HCT116 (cell line): ENCODE measurements at regions not wholly inside any gene's neighbourhood (a gene's known extent, or its start where the extent isn't known, plus 50 kb on each side); places are given as distances from the start of the nearest gene placed in this dataset.

ENCODE experiments used
- ATAC-seq: fragments of 200-7000 bp; cut with Tn5 transposase; 2 replicates; pipeline ENCODE4 v1.9.1; 2020; ENCODE audit warnings: mild to moderate bottlenecking, moderate library complexity
- BruUV-seq: library from RNA; stranded (reverse); fragments of 400-500 nt; replicated peaks from 2 replicates; lab custom pipeline; 2021; lab: Mats Ljungman, UMichigan
- CTCF ChIA-PET: fragments of 300-600 bp; sonication (Branson Sonifier 250); formaldehyde crosslinking; loops from one replicate; lab custom pipeline; 2021; ENCODE audit warnings: antibody characterized with exemption; lab: Charles Lee
- POLR2A ChIA-PET: fragments of 300-600, 350-600 bp; sonication (Branson Sonifier 250); formaldehyde crosslinking; loops from one replicate; lab custom pipeline; 2021; ENCODE audit warnings: antibody characterized with exemption; lab: Charles Lee
- RAD21 ChIA-PET, 2 experiments: fragments of 300-600 bp; sonication (Branson Sonifier 250); formaldehyde crosslinking; loops; one replicate each; lab custom pipeline; 2023; ENCODE audit warnings: low total read pairs in 2 of 2; ENCODE audit not compliant: uncharacterized antibody in 2 of 2, unreplicated experiment in 2 of 2, low non-redundant PET in 1 of 2; lab: Charles Lee
- DNase-seq: peaks from one replicate; pipeline ENCODE4 v3.0.0-alpha.2; 2010; ENCODE audit warnings: low read depth, low spot score
- H2AFZ ChIP-seq: fragments of 200-600 bp; shearing (Covaris generic), sonication (generic); 2 replicates; pipeline ENCODE4 v1.6.1; 2017; ENCODE audit warnings: low read depth, mixed run types, mixed read lengths, antibody characterized with exemption, low read length; ENCODE audit not compliant: poor library complexity, severe bottlenecking
- H3K27ac ChIP-seq: 2 replicates; pipeline ENCODE4 v1.5.1; 2012; ENCODE audit warnings: low read depth, low read length
- H3K27me3 ChIP-seq: fragments of 200-600 bp; sonication (generic); 2 replicates; pipeline ENCODE4 v1.6.1; 2016; ENCODE audit warnings: mixed run types, low read length, mixed read lengths; ENCODE audit not compliant: insufficient read depth
- H3K36me3 ChIP-seq, 2 experiments: fragments of 200-500 bp in 1 of 2; fragments of 200-600 bp in 1 of 2; sonication (Bioruptor generic) in 1 of 2; sonication (generic) in 1 of 2; 2 replicates each; pipeline versions ENCODE4 v1.5.1 to v1.6.1; 2014 to 2016; ENCODE audit warnings: low read length in 2 of 2, inconsistent platforms in 1 of 2, mixed read lengths in 1 of 2, mixed run types in 1 of 2; ENCODE audit not compliant: insufficient read depth in 2 of 2, control insufficient read depth in 1 of 2
- H3K4me1 ChIP-seq, 2 experiments: fragments of 200-600 bp in 1 of 2; sonication (generic) in 1 of 2; 2 replicates each; pipeline versions ENCODE4 v1.5.1 to v1.6.1; 2012 to 2017; ENCODE audit warnings: low read length in 2 of 2, inconsistent platforms in 1 of 2, mild to moderate bottlenecking in 1 of 2, mixed read lengths in 1 of 2, mixed run types in 1 of 2, moderate library complexity in 1 of 2; ENCODE audit not compliant: insufficient read depth in 2 of 2, control insufficient read depth in 1 of 2
- H3K4me2 ChIP-seq: fragments of 200-600 bp; sonication (generic); 2 replicates; pipeline ENCODE4 v1.6.1; 2017; ENCODE audit warnings: mixed run types, low read length, mixed read lengths
- H3K4me3 ChIP-seq, 2 experiments: fragments of 200-600 bp in 1 of 2; sonication (generic) in 1 of 2; replicated peaks in 1 of 2; 2 replicates each; pipeline ENCODE4 v1.5.1; 2011 to 2016; ENCODE audit warnings: low read length in 2 of 2, control low read depth in 1 of 2, low read depth in 1 of 2, mild to moderate bottlenecking in 1 of 2, mixed read lengths in 1 of 2, mixed run types in 1 of 2
- H3K79me2 ChIP-seq: fragments of 200-600 bp; sonication (generic); 2 replicates; pipeline ENCODE4 v1.6.1; 2017; ENCODE audit warnings: mild to moderate bottlenecking, mixed run types, low read length, moderate library complexity, mixed read lengths; ENCODE audit not compliant: insufficient read depth
- H3K9ac ChIP-seq: fragments of 200-600 bp; sonication (generic); 2 replicates; pipeline ENCODE4 v1.6.1; 2016; ENCODE audit warnings: low read length, mixed read lengths
- H3K9me2 ChIP-seq: fragments of 200-600 bp; sonication (generic), shearing (Covaris generic); 2 replicates; pipeline ENCODE4 v1.6.1; 2017; ENCODE audit warnings: mixed run types, mild to moderate bottlenecking, moderate library complexity; ENCODE audit not compliant: insufficient read depth
- H3K9me3 ChIP-seq, 2 experiments: fragments of 200-500 bp in 1 of 2; fragments of 200-600 bp in 1 of 2; sonication (Bioruptor generic) in 1 of 2; sonication (generic) in 1 of 2; 2 replicates each; pipeline ENCODE4 v1.6.1; 2014 to 2017; ENCODE audit warnings: low read length in 2 of 2, mixed read lengths in 2 of 2, inconsistent platforms in 1 of 2, low read depth in 1 of 2, mild to moderate bottlenecking in 1 of 2, mixed run types in 1 of 2, moderate library complexity in 1 of 2; ENCODE audit not compliant: control insufficient read depth in 1 of 2, insufficient read depth in 1 of 2
- H4K20me1 ChIP-seq: fragments of 200-600 bp; sonication (generic), shearing (Covaris generic); 2 replicates; pipeline ENCODE4 v1.6.1; 2017; ENCODE audit warnings: mixed run types, mild to moderate bottlenecking, moderate library complexity; ENCODE audit not compliant: insufficient read depth
- CBX3 ChIP-seq: IDR thresholded peaks from 2 replicates; pipeline ENCODE4 v1.6.1; 2012; ENCODE audit warnings: low read depth
- EGR1 ChIP-seq: IDR thresholded peaks from 2 replicates; pipeline ENCODE4 v1.6.1; 2012; ENCODE audit warnings: low read depth
- ELF1 ChIP-seq: IDR thresholded peaks from 2 replicates; pipeline ENCODE4 v1.6.1; 2012; ENCODE audit warnings: low read depth, borderline replicate concordance
- EZH2 ChIP-seq: fragments of 200-600 bp; sonication (generic); IDR thresholded peaks from 2 replicates; pipeline ENCODE4 v1.6.1; 2017; ENCODE audit warnings: antibody characterized with exemption, mixed run types
- FOSL1 ChIP-seq: IDR thresholded peaks from 2 replicates; pipeline ENCODE4 v1.6.1; 2012; ENCODE audit warnings: low read depth
- RAD21 ChIP-seq: IDR thresholded peaks from 2 replicates; pipeline ENCODE4 v1.6.1; 2012; ENCODE audit warnings: low read depth, mild to moderate bottlenecking
- SP1 ChIP-seq: IDR thresholded peaks from 2 replicates; pipeline ENCODE4 v1.6.1; 2012; ENCODE audit warnings: low read depth
- ZFX ChIP-seq: fragments of 450-650 bp; IDR thresholded peaks from 2 replicates; pipeline ENCODE4 v1.6.1; 2017
- intact Hi-C: fragments of 100-400 bp; cut with micrococcal nuclease; formaldehyde crosslinking; loops from 2 replicates; pipeline ENCODE4 v1.10.0; 2022
- TF ChIP-seq, protein P1 (sequence below): IDR thresholded peaks from 2 replicates; pipeline ENCODE4 v1.6.1; 2011; ENCODE audit warnings: mild to moderate bottlenecking, low read length, moderate library complexity; ENCODE audit not compliant: insufficient replicate concordance; ENCODE audit errors: extremely low read depth
- TF ChIP-seq, protein P2 (sequence below): IDR thresholded peaks from 2 replicates; pipeline ENCODE4 v1.6.1; 2012; ENCODE audit warnings: low read depth

DNA sequence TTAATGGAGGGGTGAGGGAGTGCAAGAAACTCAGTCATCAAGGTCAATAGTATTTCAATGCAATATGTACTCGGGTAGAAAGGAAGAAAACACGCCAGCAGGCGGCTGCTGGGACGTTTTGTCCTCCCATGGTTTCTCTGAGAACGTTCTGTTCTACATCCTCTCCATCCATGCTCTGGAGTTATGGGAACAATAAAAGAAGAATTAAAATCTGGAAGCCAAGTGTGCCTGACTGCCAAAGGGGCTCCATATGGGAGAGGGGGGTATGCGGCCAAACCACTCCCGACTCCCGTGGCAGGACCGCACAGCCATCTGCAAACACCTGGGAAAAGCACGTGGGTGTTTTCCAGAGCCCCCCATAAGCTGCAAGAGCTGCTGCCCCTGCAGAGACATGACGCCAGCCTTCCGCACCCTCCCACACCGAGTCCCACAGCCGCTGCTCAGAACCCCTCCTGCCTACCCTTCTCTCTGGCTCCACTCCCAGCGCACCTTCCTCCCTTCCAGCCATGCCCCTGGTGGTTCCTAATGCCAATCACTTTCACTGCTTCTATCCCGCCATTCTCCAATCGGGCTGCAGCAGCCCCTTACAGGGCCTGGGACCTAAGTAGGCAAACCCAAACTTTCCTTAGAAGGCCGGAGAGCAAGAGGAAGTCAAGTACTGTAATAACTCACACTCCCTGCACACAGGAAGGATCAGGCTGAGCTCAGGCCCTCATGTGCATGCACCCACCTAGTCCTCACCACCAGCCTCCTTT, 241.6 kb downstream of the SYK start:
- Histone ChIP-seq H3K27me3 (no peaks in the 10 kb centered on the region), H4K20me1 (no peaks in the 10 kb centered on the region), H3K9ac (no peak overlapping the region), H3K27ac (no peak overlapping the region), H3K36me3 (no peaks in the 10 kb centered on the region), H3K9me2 (no peaks in the 10 kb centered on the region), H3K79me2 (no peaks in the 10 kb centered on the region), H3K4me3 (no peak overlapping the region), H3K4me2 (no peak overlapping the region), H3K9me3 (no peaks in the 10 kb centered on the region), H2AFZ (no peak overlapping the region), H3K4me1 (peaks cover 10 to 18% of the 10 kb centered on the region in 2 experiments)
- ChIA-PET POLR2A (no interaction called here), RAD21 (no interaction called here), CTCF (no interaction called here)
- DNase-seq: no peak
- BruUV-seq: no TSS peak
- intact Hi-C loops: no loop called here
- ATAC-seq: no peak
- no peak for TF ChIP-seq ZFX

DNA sequence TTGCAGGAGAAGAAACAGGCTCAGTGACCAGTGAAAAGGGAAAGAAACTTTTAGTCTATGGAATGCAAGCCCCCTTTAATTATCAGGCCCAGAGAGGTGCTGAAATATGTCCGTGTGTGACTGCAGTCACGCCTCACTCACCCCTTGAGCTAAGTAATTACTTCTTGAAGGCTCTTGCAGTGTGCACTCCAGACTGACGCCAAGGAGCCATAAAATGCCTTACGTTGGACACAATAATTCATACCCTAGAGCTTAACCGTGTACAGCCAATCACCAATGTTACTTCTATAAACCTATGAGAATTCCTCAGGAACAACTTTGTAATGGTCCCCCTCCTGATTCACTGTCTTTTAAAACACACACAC, 242.2 kb downstream of the SYK start:
- BruUV-seq: no TSS peak
- H3K9ac ChIP-seq: no peak overlapping the region
- no peaks in the 10 kb centered on the region for H3K9me2 ChIP-seq
- H3K4me2 ChIP-seq: no peak overlapping the region
- ChIA-PET CTCF (no interaction called here), POLR2A (no interaction called here), RAD21 (no interaction called here)
- TF ChIP-seq, protein P1, sequence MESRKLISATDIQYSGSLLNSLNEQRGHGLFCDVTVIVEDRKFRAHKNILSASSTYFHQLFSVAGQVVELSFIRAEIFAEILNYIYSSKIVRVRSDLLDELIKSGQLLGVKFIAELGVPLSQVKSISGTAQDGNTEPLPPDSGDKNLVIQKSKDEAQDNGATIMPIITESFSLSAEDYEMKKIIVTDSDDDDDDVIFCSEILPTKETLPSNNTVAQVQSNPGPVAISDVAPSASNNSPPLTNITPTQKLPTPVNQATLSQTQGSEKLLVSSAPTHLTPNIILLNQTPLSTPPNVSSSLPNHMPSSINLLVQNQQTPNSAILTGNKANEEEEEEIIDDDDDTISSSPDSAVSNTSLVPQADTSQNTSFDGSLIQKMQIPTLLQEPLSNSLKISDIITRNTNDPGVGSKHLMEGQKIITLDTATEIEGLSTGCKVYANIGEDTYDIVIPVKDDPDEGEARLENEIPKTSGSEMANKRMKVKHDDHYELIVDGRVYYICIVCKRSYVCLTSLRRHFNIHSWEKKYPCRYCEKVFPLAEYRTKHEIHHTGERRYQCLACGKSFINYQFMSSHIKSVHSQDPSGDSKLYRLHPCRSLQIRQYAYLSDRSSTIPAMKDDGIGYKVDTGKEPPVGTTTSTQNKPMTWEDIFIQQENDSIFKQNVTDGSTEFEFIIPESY: no peak
- TF ChIP-seq EZH2 (no peak), SP1 (no peak), RAD21 (no peak), ELF1 (no peak), CBX3 (no peak), FOSL1 (no peak), EGR1 (no peak)
- TF ChIP-seq, protein P2, sequence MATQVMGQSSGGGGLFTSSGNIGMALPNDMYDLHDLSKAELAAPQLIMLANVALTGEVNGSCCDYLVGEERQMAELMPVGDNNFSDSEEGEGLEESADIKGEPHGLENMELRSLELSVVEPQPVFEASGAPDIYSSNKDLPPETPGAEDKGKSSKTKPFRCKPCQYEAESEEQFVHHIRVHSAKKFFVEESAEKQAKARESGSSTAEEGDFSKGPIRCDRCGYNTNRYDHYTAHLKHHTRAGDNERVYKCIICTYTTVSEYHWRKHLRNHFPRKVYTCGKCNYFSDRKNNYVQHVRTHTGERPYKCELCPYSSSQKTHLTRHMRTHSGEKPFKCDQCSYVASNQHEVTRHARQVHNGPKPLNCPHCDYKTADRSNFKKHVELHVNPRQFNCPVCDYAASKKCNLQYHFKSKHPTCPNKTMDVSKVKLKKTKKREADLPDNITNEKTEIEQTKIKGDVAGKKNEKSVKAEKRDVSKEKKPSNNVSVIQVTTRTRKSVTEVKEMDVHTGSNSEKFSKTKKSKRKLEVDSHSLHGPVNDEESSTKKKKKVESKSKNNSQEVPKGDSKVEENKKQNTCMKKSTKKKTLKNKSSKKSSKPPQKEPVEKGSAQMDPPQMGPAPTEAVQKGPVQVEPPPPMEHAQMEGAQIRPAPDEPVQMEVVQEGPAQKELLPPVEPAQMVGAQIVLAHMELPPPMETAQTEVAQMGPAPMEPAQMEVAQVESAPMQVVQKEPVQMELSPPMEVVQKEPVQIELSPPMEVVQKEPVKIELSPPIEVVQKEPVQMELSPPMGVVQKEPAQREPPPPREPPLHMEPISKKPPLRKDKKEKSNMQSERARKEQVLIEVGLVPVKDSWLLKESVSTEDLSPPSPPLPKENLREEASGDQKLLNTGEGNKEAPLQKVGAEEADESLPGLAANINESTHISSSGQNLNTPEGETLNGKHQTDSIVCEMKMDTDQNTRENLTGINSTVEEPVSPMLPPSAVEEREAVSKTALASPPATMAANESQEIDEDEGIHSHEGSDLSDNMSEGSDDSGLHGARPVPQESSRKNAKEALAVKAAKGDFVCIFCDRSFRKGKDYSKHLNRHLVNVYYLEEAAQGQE: no peak
- H2AFZ ChIP-seq: no peak overlapping the region
- H3K27ac ChIP-seq: no peak overlapping the region
- intact Hi-C loops: no loop called here
- ATAC-seq (no peak), DNase-seq (no peak)
- H3K36me3 ChIP-seq: no peaks in the 10 kb centered on the region
- H3K79me2 ChIP-seq: no peaks in the 10 kb centered on the region
- no peak overlapping the region for H3K4me3 ChIP-seq
- H4K20me1 ChIP-seq: no peaks in the 10 kb centered on the region
- H3K9me3 ChIP-seq: no peaks in the 10 kb centered on the region
- H3K27me3 ChIP-seq: no peaks in the 10 kb centered on the region
- peaks cover 4 to 15% of the 10 kb centered on the region in 2 experiments; a peak in 3 of 4 replicates for H3K4me1 ChIP-seq
